H1 (cell line): ENCODE measurements at regions not wholly inside any gene's neighbourhood (a gene's known extent, or its start where the extent isn't known, plus 50 kb on each side); places are given as distances from the start of the nearest gene placed in this dataset.
A peak's percentile ranks its signal among the peaks of the same experiment; 100 is the strongest.

Experiments
- EZH2 ChIP-seq: fragments of 200-600 bp; sonication (generic); IDR thresholded peaks from 2 replicates; pipeline ENCODE4 v1.7.1; 2012; ENCODE audit warnings: low read depth, mild to moderate bottlenecking, moderate library complexity, low read length, inconsistent platforms; ENCODE audit not compliant: severe bottlenecking
- POLR2A ChIP-seq, 2 experiments: IDR thresholded peaks; 1 replicate in 1 of 2; 2 replicates in 1 of 2; pipeline ENCODE4 v1.6.1; 2011; ENCODE audit warnings: low read depth in 2 of 2, low read length in 2 of 2, mild to moderate bottlenecking in 2 of 2; ENCODE audit errors: control extremely low read depth in 1 of 2
- POLR2AphosphoS5 ChIP-seq: IDR thresholded peaks from 2 replicates; pipeline ENCODE4 v1.6.1; 2011; ENCODE audit warnings: low read depth, low read length
- SP4 ChIP-seq: IDR thresholded peaks from 2 replicates; pipeline ENCODE4 v1.6.1; 2012; ENCODE audit warnings: low read length, inconsistent platforms
- YY1 ChIP-seq: IDR thresholded peaks from 2 replicates; pipeline ENCODE4 v1.6.1; 2011; ENCODE audit warnings: low read depth, mild to moderate bottlenecking, low read length
- TF ChIP-seq, protein P1 (sequence below), 3 experiments: IDR thresholded peaks; 1 replicate in 2 of 3; 2 replicates in 1 of 3; pipeline versions ENCODE4 v1.5.1 to v1.6.1; 2011; ENCODE audit warnings: low read length in 3 of 3, mild to moderate bottlenecking in 3 of 3, inconsistent platforms in 2 of 3, low read depth in 1 of 3, moderate library complexity in 1 of 3; ENCODE audit not compliant: insufficient read depth in 1 of 3; ENCODE audit errors: control extremely low read depth in 1 of 3
- TF ChIP-seq, protein P2 (sequence below): IDR thresholded peaks from 2 replicates; pipeline ENCODE4 v1.6.1; 2012; ENCODE audit warnings: inconsistent platforms

DNA sequence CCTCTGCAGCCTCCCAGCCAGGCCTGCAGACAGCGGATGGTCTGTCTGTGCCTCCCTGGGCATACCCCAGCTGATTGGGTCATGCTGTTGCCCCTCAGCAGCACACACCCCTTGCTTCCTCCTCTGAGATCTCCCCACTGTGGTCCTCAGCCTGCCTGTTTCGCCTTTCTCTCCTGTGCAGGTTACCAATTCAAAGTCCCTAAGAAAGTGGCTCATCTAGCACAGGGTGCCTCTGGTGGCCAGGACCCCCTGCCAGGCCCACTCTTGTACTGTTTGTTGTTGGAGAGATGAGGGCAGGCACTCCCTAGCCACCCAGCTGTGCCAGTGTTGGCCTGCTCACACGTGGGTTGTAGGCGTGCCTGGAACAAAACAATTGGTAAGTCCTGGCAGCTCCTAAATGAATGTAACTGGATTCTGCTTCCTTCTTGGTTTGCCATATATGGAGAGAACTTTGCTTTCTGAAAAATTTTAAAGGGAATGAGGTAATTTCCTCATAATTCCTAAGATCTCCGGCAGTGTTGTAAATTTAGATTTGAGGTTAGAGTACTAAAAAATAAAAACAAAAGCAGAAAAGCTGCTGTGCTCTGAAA is 213.2 kb upstream of the IL12A start:
- TF ChIP-seq POLR2A (IDR thresholded peaks at IDR 0.05; ENCODE audit: control extremely low read depth in 1 of 2, low read depth in 2 of 2, low read length in 2 of 2): 0 out of 3 replicates have a peak, but pooled peaks of 1 of the 2 experiments have one; percentile 26
- TF ChIP-seq, protein P1, sequence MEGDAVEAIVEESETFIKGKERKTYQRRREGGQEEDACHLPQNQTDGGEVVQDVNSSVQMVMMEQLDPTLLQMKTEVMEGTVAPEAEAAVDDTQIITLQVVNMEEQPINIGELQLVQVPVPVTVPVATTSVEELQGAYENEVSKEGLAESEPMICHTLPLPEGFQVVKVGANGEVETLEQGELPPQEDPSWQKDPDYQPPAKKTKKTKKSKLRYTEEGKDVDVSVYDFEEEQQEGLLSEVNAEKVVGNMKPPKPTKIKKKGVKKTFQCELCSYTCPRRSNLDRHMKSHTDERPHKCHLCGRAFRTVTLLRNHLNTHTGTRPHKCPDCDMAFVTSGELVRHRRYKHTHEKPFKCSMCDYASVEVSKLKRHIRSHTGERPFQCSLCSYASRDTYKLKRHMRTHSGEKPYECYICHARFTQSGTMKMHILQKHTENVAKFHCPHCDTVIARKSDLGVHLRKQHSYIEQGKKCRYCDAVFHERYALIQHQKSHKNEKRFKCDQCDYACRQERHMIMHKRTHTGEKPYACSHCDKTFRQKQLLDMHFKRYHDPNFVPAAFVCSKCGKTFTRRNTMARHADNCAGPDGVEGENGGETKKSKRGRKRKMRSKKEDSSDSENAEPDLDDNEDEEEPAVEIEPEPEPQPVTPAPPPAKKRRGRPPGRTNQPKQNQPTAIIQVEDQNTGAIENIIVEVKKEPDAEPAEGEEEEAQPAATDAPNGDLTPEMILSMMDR (IDR thresholded peaks at IDR 0.05; ENCODE audit: control extremely low read depth in 1 of 3, insufficient read depth in 1 of 3, low read depth in 1 of 3, low read length in 3 of 3): no peak
- TF ChIP-seq EZH2: no peak
- TF ChIP-seq, protein P2, sequence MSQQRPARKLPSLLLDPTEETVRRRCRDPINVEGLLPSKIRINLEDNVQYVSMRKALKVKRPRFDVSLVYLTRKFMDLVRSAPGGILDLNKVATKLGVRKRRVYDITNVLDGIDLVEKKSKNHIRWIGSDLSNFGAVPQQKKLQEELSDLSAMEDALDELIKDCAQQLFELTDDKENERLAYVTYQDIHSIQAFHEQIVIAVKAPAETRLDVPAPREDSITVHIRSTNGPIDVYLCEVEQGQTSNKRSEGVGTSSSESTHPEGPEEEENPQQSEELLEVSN: no peak
- TF ChIP-seq SP4: peak; percentile 79; the same call in 1 of the 2 replicates
- TF ChIP-seq POLR2AphosphoS5: no peak
- TF ChIP-seq YY1: no peak
